Body of pancreas (tissue), 4 donors: ENCODE measurements at regions not wholly inside any gene's neighbourhood (a gene's known extent, or its start where the extent isn't known, plus 50 kb on each side); places are given as distances from the start of the nearest gene placed in this dataset.

Experiments used
- ATAC-seq: fragments of 150-250 bp; one replicate; pipeline ENCODE4 v1.9.1; 2016
- DNase-seq, 4 donors: peaks; one replicate each; pipeline ENCODE4 v3.0.0-alpha.2; 2019
- H3K27ac ChIP-seq, 4 donors: fragments of 200-600 bp; sonication (generic); 1 replicate in 3 of 4; 2 replicates in 1 of 4; pipeline versions ENCODE4 v1.5.1 to v1.6.1; 2016 to 2019; ENCODE audit warnings: mild to moderate bottlenecking in 1 of 4, mixed read lengths in 1 of 4, moderate library complexity in 1 of 4
- H3K27me3 ChIP-seq, 2 donors: fragments of 200-600 bp; sonication (generic); one replicate each; pipeline ENCODE4 v1.6.0; 2016; ENCODE audit warnings: mild to moderate bottlenecking in 1 of 2
- H3K36me3 ChIP-seq, 2 donors: fragments of 200-600 bp; sonication (generic); replicated peaks in 1 of 2; 2 replicates each; pipeline ENCODE4 v1.5.1; 2016; ENCODE audit warnings: low read depth in 2 of 2; ENCODE audit not compliant: insufficient read depth in 1 of 2
- H3K4me1 ChIP-seq: fragments of 200-600 bp; sonication (generic); one replicate; pipeline ENCODE4 v1.6.0; 2016
- H3K4me3 ChIP-seq, 2 donors: fragments of 200-600 bp; sonication (generic); 1 replicate in 1 of 2; 2 replicates in 1 of 2; pipeline ENCODE4 v1.5.1; 2016 to 2019
- H3K9me3 ChIP-seq, 3 donors: fragments of 200-600 bp; sonication (generic); 1 replicate in 2 of 3; 2 replicates in 1 of 3; pipeline ENCODE4 v1.5.1; 2016
- POLR2A ChIP-seq, 3 donors: fragments of 450-650 bp; IDR thresholded peaks; one replicate each; pipeline ENCODE4 v1.6.1; 2016; ENCODE audit warnings: antibody characterized with exemption in 3 of 3, mild to moderate bottlenecking in 2 of 3
- WGBS, 2 donors: methylation state at CpG; one replicate each; pipeline ENCODE4 v1.1.5; 2017; 5-methylcytosine and 5-hydroxymethylcytosine counted together
- intact Hi-C: fragments of 100-400 bp; cut with DNase I; formaldehyde crosslinking; loops from one replicate; pipeline ENCODE4 v1.15.1; 2023
- TF ChIP-seq, protein P1 (sequence below), 7 experiments: fragments of 450-650 bp in 4 of 7; fragments of 200-600 bp in 3 of 7; sonication (generic) in 3 of 7; IDR thresholded peaks; one replicate each; pipeline ENCODE4 v1.5.1; 2016 to 2019; ENCODE audit warnings: antibody characterized with exemption in 7 of 7

DNA sequence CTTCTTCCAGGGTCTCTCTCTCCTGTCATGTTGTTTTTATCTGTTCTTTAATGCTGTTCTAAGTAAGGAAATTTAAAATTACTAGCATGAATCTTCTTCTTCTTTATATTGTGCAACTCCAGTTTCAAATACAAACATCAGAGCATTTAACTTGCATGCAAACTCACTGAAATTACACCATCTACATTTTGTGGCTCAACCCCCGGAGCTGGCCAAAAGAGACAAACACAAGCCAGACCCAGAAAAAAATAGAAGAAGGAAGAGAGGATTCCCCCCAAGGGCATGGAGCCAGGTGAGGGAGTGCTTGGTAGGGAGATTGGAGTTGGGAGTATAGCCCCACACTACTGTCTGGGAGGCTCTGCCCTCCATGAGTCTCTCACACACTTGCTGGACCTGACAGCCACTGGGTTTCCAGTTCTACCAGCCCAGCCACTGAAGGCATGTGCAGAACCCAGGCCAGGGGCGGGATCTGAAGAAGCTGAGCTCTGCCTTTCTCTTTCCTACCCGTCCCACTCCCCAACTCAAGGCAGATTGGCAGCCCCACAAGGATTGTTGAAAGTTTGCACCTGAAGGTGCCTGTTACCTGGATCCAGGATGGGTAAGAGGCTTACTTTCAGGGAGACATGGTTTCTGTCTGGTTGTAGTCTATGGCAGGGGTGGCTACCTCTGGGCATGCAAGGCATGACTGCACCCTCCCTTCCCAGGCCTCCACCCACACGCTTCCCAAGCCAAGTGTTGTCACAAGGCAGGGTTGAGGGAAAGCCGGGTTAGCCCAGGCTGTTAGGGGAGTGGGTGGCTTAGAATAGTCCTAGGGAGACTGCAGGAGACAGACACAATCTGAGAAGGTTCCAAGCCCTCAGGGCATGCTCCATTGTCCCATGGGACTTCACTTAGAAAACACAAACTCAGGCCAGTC, 297.2 kb downstream of the TGFB2 start:
- 83 to 87% methylated on average over 4 to 5 of the region's 5 CpGs for WGBS, 2 donors
- Histone ChIP-seq H3K4me3 (no peak overlapping the region), H3K27ac (no peak overlapping the region), H3K4me1 (peaks cover 8% of the 10 kb centered on the region), H3K9me3 (no peaks in the 10 kb centered on the region), H3K36me3 (no peaks in the 10 kb centered on the region), H3K27me3 (no peaks in the 10 kb centered on the region)
- intact Hi-C loops = no loop called here
- TF ChIP-seq, protein P1, sequence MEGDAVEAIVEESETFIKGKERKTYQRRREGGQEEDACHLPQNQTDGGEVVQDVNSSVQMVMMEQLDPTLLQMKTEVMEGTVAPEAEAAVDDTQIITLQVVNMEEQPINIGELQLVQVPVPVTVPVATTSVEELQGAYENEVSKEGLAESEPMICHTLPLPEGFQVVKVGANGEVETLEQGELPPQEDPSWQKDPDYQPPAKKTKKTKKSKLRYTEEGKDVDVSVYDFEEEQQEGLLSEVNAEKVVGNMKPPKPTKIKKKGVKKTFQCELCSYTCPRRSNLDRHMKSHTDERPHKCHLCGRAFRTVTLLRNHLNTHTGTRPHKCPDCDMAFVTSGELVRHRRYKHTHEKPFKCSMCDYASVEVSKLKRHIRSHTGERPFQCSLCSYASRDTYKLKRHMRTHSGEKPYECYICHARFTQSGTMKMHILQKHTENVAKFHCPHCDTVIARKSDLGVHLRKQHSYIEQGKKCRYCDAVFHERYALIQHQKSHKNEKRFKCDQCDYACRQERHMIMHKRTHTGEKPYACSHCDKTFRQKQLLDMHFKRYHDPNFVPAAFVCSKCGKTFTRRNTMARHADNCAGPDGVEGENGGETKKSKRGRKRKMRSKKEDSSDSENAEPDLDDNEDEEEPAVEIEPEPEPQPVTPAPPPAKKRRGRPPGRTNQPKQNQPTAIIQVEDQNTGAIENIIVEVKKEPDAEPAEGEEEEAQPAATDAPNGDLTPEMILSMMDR (IDR thresholded peaks at IDR 0.05) = no peak
- no peak for TF ChIP-seq POLR2A (IDR thresholded peaks at IDR 0.05)
- DNase-seq (no peak), ATAC-seq (no peak)

- intact Hi-C loops = no loop called here
- Histone ChIP-seq H3K4me3 (no peak overlapping the region), H3K27ac (no peak overlapping the region), H3K4me1 (peaks cover 8% of the 10 kb centered on the region), H3K9me3 (no peaks in the 10 kb centered on the region), H3K36me3 (no peaks in the 10 kb centered on the region), H3K27me3 (no peaks in the 10 kb centered on the region)
- ATAC-seq = no peak
- TF ChIP-seq POLR2A (IDR thresholded peaks at IDR 0.05) = no peak
- TF ChIP-seq, protein P1 (IDR thresholded peaks at IDR 0.05) = no peak
- 80 to 84% methylated on average over 4 of the region's 4 CpGs for WGBS, 2 donors
- DNase-seq = no peak
These were observed 298.1 kb downstream of the TGFB2 start for GRCh38 chr1:218643281-218643680.

DNA sequence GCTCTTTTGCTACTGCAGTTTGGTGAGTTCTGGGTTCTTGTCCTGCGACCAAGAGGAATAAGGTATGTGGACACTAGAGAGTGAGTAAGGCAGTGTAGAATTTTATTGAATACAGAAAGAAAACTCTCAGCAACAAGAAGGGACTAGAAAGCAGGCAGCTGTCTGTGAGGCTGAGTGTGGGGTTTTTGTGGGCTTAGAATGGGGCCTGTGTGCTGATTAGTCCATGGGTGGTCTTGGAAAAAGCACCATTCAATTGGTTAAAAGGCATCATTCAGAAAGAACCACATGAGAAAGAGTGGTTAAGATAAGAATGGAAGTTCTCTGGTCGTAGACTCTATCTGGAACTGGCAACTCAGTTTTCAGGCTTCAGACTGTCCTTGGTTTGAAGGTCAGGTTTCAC, 298.8 kb downstream of the TGFB2 start:
- Histone ChIP-seq H3K27ac (no peak overlapping the region), H3K4me3 (no peak overlapping the region), H3K9me3 (no peaks in the 10 kb centered on the region), H3K27me3 (no peaks in the 10 kb centered on the region), H3K4me1 (peaks cover 8% of the 10 kb centered on the region), H3K36me3 (no peaks in the 10 kb centered on the region)
- intact Hi-C loops = no loop called here
- TF ChIP-seq, protein P1 (IDR thresholded peaks at IDR 0.05) = no peak
- no peak for TF ChIP-seq POLR2A (IDR thresholded peaks at IDR 0.05)
- WGBS, 2 donors = 62 to 73% methylated on average over 2 of the region's 2 CpGs
- DNase-seq (no peak), ATAC-seq (no peak)

- Histone ChIP-seq H3K36me3 (no peaks in the 10 kb centered on the region), H3K4me3 (no peak overlapping the region), H3K4me1 (peaks cover 8% of the 10 kb centered on the region), H3K27me3 (no peaks in the 10 kb centered on the region), H3K27ac (peak overlapping the region in 1 of 4 donors; percentile 17), H3K9me3 (no peaks in the 10 kb centered on the region)
- intact Hi-C loops = no loop called here
- DNase-seq (no peak), ATAC-seq (no peak)
- WGBS, 2 donors = 20 to 21% methylated on average over 4 of the region's 4 CpGs
- no peak for TF ChIP-seq POLR2A (IDR thresholded peaks at IDR 0.05)
- TF ChIP-seq, protein P1 (IDR thresholded peaks at IDR 0.05) = no peak
These were observed 301.2 kb downstream of the TGFB2 start for GRCh38 chr1:218646288-218646687.
